Gastroesophageal sphincter (tissue), 4 donors: ENCODE measurements at regions not wholly inside any gene's neighbourhood (a gene's known extent, or its start where the extent isn't known, plus 50 kb on each side); places are given as distances from the start of the nearest gene placed in this dataset.
"Not testable (repeated sequence)": the region's sequence is repeated elsewhere in the genome, so short reads cannot be mapped to it uniquely, and the experiment has no call there.

ENCODE experiments used
- ATAC-seq: fragments of 150-250 bp; one replicate; pipeline ENCODE4 v1.9.1; 2016; ENCODE audit warnings: mild to moderate bottlenecking, moderate library complexity
- H3K27ac ChIP-seq, 4 donors: fragments of 200-600 bp; sonication (generic) in 3 of 4; 1 replicate in 3 of 4; 2 replicates in 1 of 4; pipeline ENCODE4 v1.5.1; 2016 to 2019
- H3K27me3 ChIP-seq: fragments of 200-600 bp; sonication (generic); one replicate; pipeline ENCODE4 v1.5.1; 2019
- H3K36me3 ChIP-seq, 2 donors: fragments of 200-600 bp; sonication (generic); one replicate each; pipeline ENCODE4 v1.5.1; 2019; ENCODE audit warnings: control low read depth in 1 of 2
- H3K4me1 ChIP-seq, 3 donors: fragments of 200-600 bp; sonication (generic); 1 replicate in 2 of 3; 2 replicates in 1 of 3; pipeline ENCODE4 v1.5.1; 2016 to 2019; ENCODE audit warnings: control low read depth in 2 of 3
- H3K4me3 ChIP-seq, 2 donors: fragments of 200-600 bp; sonication (generic); one replicate each; pipeline ENCODE4 v1.5.1; 2019; ENCODE audit warnings: mild to moderate bottlenecking in 1 of 2, moderate library complexity in 1 of 2
- H3K9me3 ChIP-seq, 3 donors: fragments of 200-600 bp; sonication (generic); one replicate each; pipeline ENCODE4 v1.5.1; 2017 to 2019; ENCODE audit warnings: control low read depth in 2 of 3
- EP300 ChIP-seq: sonication (generic); formaldehyde crosslinking; IDR thresholded peaks from one replicate; pipeline ENCODE4 v1.6.1; 2017; ENCODE audit warnings: antibody characterized with exemption, mild to moderate bottlenecking
- POLR2A ChIP-seq, 2 donors: fragments of 450-650 bp; IDR thresholded peaks; one replicate each; pipeline ENCODE4 v1.6.1; 2017; ENCODE audit warnings: antibody characterized with exemption in 2 of 2, mild to moderate bottlenecking in 2 of 2, moderate library complexity in 1 of 2
- POLR2AphosphoS5 ChIP-seq: sonication (generic); formaldehyde crosslinking; IDR thresholded peaks from one replicate; pipeline ENCODE4 v1.6.1; 2017; ENCODE audit warnings: antibody characterized with exemption
- WGBS, 2 donors: methylation state at CpG; one replicate each; pipeline ENCODE4 v1.1.5; 2018; ENCODE audit warnings: low coverage in 1 of 2; 5-methylcytosine and 5-hydroxymethylcytosine counted together
- TF ChIP-seq, protein P1 (sequence below), 4 experiments: fragments of 200-600 bp in 2 of 4; fragments of 450-650 bp in 2 of 4; sonication (generic) in 1 of 4; IDR thresholded peaks; one replicate each; pipeline ENCODE4 v1.5.1; 2017 to 2019; ENCODE audit warnings: antibody characterized with exemption in 4 of 4, mild to moderate bottlenecking in 2 of 4, moderate library complexity in 2 of 4

DNA sequence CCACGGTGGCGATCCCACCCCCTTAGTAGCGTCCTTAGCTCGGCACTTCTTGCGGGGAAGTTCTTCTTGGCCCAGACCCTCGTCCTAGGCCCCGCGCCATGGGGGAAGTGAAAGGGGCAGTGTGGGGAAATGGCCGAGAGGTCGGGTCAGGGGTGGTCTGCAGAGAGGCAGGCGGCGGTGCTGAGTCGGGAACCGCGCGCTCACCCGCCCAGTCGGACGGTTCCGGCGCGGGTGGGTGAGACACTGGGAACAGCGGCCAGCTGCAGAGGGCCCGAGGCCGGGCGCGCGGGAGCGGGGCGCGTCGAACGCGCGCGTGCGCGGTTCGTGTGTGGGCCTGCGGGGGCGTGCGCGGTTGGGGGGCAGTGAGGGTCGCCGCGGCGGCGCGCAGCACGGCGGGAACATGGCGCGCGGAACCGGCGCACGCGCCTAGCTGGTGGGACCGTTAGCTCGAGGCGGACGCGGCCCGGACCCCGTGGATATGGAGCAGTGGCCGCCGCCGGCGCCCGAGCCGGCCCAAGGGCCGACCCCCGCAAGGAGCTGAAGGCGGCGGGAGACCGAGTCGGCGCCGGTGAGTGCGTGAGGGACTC is 246.9 kb downstream of the GOLGA6L6 start:
- Histone ChIP-seq H3K27ac (no peak overlapping the region), H3K4me1 (no peaks in the 10 kb centered on the region), H3K4me3 (no peak overlapping the region), H3K36me3 (no peaks in the 10 kb centered on the region), H3K27me3 (peaks cover 17% of the 10 kb centered on the region), H3K9me3 (peaks cover 0 to 11% (median 0%) of the 10 kb centered on the region in 3 donors)
- WGBS, 2 donors = 70 to 81% methylated on average over 9 to 20 of the region's 80 CpGs
- TF ChIP-seq, protein P1, sequence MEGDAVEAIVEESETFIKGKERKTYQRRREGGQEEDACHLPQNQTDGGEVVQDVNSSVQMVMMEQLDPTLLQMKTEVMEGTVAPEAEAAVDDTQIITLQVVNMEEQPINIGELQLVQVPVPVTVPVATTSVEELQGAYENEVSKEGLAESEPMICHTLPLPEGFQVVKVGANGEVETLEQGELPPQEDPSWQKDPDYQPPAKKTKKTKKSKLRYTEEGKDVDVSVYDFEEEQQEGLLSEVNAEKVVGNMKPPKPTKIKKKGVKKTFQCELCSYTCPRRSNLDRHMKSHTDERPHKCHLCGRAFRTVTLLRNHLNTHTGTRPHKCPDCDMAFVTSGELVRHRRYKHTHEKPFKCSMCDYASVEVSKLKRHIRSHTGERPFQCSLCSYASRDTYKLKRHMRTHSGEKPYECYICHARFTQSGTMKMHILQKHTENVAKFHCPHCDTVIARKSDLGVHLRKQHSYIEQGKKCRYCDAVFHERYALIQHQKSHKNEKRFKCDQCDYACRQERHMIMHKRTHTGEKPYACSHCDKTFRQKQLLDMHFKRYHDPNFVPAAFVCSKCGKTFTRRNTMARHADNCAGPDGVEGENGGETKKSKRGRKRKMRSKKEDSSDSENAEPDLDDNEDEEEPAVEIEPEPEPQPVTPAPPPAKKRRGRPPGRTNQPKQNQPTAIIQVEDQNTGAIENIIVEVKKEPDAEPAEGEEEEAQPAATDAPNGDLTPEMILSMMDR (IDR thresholded peaks at IDR 0.05) = no peak
- TF ChIP-seq POLR2AphosphoS5 (no peak), EP300 (no peak), POLR2A (IDR thresholded peaks at IDR 0.05) (no peak)
- ATAC-seq = no peak

- H3K4me3 ChIP-seq, H3K4me1 ChIP-seq, H3K27ac ChIP-seq, ATAC-seq, H3K36me3 ChIP-seq: not testable (repeated sequence)
- Histone ChIP-seq H3K9me3 (peaks cover 0 to 11% (median 0%) of the 10 kb centered on the region in 3 donors), H3K27me3 (peaks cover 26% of the 10 kb centered on the region)
- 59 to 63% methylated on average over 5 of the region's 5 CpGs for WGBS, 2 donors
Measured at GRCh38 chr15:20292422-20293005, 249.1 kb downstream of the GOLGA6L6 start.

GRCh38 chr15:20291616-20292015 is 250.0 kb downstream of the GOLGA6L6 start:
- H3K4me3 ChIP-seq, H3K4me1 ChIP-seq, H3K36me3 ChIP-seq, H3K27ac ChIP-seq, ATAC-seq: not testable (repeated sequence)
- 66% methylated on average over 7 of the region's 7 CpGs for WGBS, 2 donors
- Histone ChIP-seq H3K9me3 (peaks cover 0 to 11% (median 0%) of the 10 kb centered on the region in 3 donors), H3K27me3 (peaks cover 26% of the 10 kb centered on the region)

DNA sequence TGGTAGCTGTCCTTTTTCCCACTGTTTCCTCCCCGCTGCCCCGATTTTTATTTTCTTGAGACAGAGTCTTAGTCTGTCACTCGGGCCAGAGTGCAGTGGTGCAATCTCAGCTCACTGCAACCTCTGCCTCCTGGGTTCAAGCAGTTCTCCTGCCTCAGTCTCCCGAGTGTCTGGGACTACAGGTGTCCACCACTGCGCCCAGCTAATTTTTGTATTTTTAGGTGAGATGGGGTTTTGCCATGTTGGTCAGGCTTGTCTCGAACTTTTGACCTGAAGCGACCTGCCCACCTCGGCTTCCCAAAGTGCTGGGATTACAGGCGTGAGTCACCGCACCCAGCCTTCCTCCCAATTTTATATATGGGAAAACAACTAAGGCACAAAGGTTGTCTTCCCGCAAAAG is 251.0 kb downstream of the GOLGA6L6 start:
- H3K4me3 ChIP-seq, H3K36me3 ChIP-seq, ATAC-seq, H3K9me3 ChIP-seq, H3K4me1 ChIP-seq, H3K27ac ChIP-seq: not testable (repeated sequence)
- WGBS, 2 donors = 77 to 80% methylated on average over 5 to 10 of the region's 11 CpGs
- peaks cover 26% of the 10 kb centered on the region for H3K27me3 ChIP-seq

GRCh38 chr15:20289538-20290103 is 252.0 kb downstream of the GOLGA6L6 start:
- not testable (repeated sequence) for ATAC-seq, H3K4me3 ChIP-seq, H3K9me3 ChIP-seq, H3K4me1 ChIP-seq, H3K36me3 ChIP-seq, H3K27ac ChIP-seq
- peaks cover 19% of the 10 kb centered on the region for H3K27me3 ChIP-seq
- 30 to 88% methylated on average over 2 to 4 of the region's 4 CpGs for WGBS, 2 donors

DNA sequence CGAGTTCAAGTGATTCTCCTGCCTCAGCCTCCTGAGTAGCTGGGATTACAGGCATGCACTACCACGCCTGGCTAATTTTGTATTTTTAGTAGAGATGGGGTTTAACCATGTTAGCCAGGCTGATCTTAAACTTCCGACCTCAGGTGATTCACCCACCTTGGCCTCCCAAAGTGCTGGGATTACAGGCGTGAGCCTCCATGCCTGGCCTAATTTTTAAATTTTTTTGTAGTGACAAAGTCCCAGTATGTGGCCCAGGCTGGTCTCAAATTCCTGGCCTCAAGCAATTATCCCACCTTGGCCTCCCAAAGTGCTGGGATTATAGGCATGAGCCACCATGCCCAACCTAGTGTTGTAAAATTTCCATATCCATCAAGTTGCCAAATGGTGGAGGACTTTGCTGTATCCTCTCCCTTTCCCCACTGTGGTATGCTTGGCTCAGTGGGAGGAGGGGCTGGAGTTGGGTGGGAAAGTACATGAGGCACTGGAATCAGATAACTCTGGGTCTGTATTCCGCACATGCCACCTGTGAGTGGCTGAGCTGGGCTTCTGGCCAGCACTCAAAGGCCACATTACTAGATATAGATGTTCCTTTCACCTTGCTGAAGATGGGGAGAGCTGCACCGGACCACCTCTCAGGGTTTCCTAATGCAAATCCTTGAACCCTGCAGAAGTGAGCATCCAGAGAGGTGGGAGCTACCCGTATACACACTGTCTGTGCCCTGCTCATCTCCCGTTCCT is 252.6 kb downstream of the GOLGA6L6 start:
- H3K4me3 ChIP-seq, H3K27ac ChIP-seq, H3K36me3 ChIP-seq, H3K4me1 ChIP-seq, ATAC-seq, H3K9me3 ChIP-seq: not testable (repeated sequence)
- peaks cover 19% of the 10 kb centered on the region for H3K27me3 ChIP-seq
- 68 to 77% methylated on average over 7 to 8 of the region's 8 CpGs for WGBS, 2 donors

GRCh38 chr15:20286559-20286958 is 255.0 kb downstream of the GOLGA6L6 start:
- not testable (repeated sequence) for H3K36me3 ChIP-seq, H3K27me3 ChIP-seq, H3K4me3 ChIP-seq, H3K4me1 ChIP-seq, ATAC-seq, H3K27ac ChIP-seq
- peaks cover 0 to 12% (median 0%) of the 10 kb centered on the region in 3 donors for H3K9me3 ChIP-seq
- 36% methylated on average over 1 of the region's 2 CpGs; no CpG with 5 or more reads in 1 of the 2 donors for WGBS, 2 donors

DNA sequence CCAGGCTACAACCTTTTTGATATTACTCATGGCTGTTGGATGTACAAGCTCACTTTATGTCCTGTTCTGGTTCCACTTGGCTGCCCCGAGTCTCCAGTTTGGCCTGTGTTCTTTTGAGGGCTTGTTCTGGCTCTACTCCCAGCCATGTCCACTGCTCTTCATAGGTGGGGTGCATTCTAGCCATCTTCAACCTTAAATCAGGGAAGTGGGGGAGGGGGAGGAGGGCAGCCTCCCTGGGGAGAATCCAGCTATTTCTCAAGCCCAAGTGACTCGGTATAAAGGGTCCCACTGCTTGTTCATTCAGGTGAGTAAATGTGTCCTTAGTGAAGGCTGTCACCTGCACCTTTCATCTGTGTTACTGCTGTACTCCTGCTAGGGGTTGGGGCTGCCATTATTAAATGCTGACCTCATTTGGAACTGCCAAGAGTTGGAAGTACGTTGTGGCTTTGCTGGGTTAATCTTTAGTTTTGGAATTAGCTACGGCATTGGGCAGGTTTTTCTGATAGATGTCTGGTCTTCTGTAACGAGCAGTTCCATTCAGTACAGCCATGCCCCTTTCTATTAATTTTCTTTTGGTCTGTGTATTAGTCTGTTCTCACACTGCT is 255.8 kb downstream of the GOLGA6L6 start:
- peaks cover 14% of the 10 kb centered on the region for H3K27me3 ChIP-seq
- 50 to 52% methylated on average over 5 of the region's 5 CpGs for WGBS, 2 donors
- not testable (repeated sequence) for ATAC-seq

DNA sequence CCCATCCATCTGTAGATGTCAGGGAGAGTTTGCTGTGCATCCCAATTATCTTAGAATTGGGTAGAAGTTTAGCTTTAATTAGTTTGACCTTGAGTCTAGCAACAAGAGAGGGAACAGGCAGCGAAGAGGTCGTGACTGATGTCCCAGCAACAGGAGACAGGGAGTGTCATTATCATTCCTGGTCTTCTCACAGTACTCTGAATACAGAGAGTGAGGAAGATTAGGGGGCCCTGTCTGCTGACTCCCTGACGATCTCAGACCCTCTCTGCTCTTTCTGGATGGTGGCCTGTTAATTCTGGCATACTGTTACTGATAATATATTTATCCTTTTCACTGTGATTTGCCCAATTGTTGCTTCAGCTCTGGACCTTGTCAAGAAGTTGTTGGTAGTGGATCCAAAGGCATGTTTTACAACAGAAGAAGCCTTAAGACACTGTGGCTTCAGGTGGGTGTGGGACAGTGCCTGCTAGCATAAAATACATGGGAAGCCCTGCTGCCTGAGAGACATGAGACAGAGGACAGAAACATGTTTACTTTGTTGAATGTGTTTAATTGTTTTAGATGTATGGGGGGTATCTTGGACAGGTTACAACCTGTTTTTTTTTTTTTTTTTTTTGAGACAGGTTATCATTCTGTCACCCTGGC is 256.6 kb downstream of the GOLGA6L6 start:
- Histone ChIP-seq H3K27me3 (peaks cover 15% of the 10 kb centered on the region), H3K9me3 (peaks cover 0 to 23% (median 0%) of the 10 kb centered on the region in 3 donors)
- H3K27ac ChIP-seq, H3K36me3 ChIP-seq, H3K4me3 ChIP-seq, H3K4me1 ChIP-seq, ATAC-seq: not testable (repeated sequence)
- WGBS, 2 donors = 35 to 56% methylated on average over 3 of the region's 3 CpGs

More for the DNA sequence above, 255.8 kb downstream of the GOLGA6L6 start:
- not testable (repeated sequence) for H3K36me3 ChIP-seq, H3K4me1 ChIP-seq, H3K27ac ChIP-seq, H3K4me3 ChIP-seq
- peaks cover 0 to 17% (median 0%) of the 10 kb centered on the region in 3 donors for H3K9me3 ChIP-seq

DNA sequence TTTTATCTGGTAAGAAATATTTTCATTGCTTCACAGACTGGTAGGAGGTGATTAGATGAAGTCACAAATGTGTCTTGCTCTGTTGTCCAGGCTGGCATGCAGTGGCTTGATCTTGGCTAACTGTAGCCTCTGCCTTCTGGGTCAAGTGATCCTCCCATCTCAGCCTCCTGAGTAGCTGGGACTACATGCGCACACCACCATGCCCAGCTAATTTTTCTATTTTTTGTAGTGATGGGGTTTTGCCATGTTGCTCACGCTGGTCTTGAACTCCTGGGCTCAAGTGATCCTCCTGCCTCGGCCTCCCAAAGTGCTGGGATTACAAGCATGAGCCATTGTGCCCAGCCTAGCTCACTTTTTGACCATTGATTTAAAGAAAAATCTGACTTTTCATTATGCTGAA is 257.9 kb downstream of the GOLGA6L6 start:
- 42 to 49% methylated on average over 3 of the region's 3 CpGs for WGBS, 2 donors
- H3K36me3 ChIP-seq, H3K27ac ChIP-seq, H3K27me3 ChIP-seq, ATAC-seq, H3K4me1 ChIP-seq, H3K4me3 ChIP-seq: not testable (repeated sequence)
- H3K9me3 ChIP-seq = peaks cover 0 to 34% (median 0%) of the 10 kb centered on the region in 3 donors

DNA sequence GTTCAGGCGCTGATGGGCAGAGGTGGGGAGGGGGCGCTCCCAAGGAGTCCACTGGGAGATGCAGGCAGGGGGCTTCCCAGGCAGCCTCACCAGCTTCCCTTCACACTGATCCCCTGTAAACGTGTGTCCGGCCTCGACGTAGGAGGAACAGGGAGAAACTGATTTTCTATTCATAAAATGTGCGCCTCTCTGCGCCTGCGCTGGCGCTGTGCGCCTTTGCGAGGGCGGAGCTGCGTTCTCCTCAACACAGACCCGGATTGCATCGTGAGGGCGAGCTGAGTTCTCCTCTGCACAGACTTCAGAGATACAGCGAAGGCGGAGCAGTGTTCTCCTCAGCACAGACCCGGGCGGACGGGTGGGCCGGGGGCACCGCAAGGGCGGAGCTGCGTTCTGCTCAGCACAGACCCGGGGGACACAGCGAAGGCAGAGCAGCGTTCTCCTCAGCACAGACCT is 259.1 kb downstream of the GOLGA6L6 start:
- not testable (repeated sequence) for H3K27me3 ChIP-seq, ATAC-seq, H3K4me3 ChIP-seq, H3K4me1 ChIP-seq, H3K36me3 ChIP-seq, H3K27ac ChIP-seq
- WGBS, 2 donors = 80 to 82% methylated on average over 21 to 26 of the region's 29 CpGs
- H3K9me3 ChIP-seq = peaks cover 0 to 39% (median 0%) of the 10 kb centered on the region in 3 donors
